Neural crest cell (in vitro differentiated cells): ENCODE measurements at regions not wholly inside any gene's neighbourhood (a gene's known extent, or its start where the extent isn't known, plus 50 kb on each side); places are given as distances from the start of the nearest gene placed in this dataset.
A peak's percentile ranks its signal among the peaks of the same experiment; 100 is the strongest.

ENCODE experiments used
- DNase-seq: peaks from one replicate; pipeline ENCODE4 v3.0.0; 2021; ENCODE audit warnings: low read depth, mixed read lengths, low spot score
- H3K27ac Mint-ChIP-seq: one replicate; pipeline ENCODE4 v1.8.0; 2021; ENCODE audit warnings: mild to moderate bottlenecking, mixed read lengths; ENCODE audit not compliant: unreplicated experiment
- H3K27me3 Mint-ChIP-seq: 2 replicates; pipeline ENCODE4 v1.8.0; 2021; ENCODE audit warnings: low read depth, mild to moderate bottlenecking, mixed read lengths
- H3K36me3 Mint-ChIP-seq: 2 replicates; pipeline ENCODE4 v1.8.0; 2021; ENCODE audit warnings: low read depth, mild to moderate bottlenecking, mixed read lengths
- H3K4me1 Mint-ChIP-seq: 2 replicates; pipeline ENCODE4 v1.8.0; 2021; ENCODE audit warnings: mixed read lengths
- H3K4me3 Mint-ChIP-seq: one replicate; pipeline ENCODE4 v1.8.0; 2021; ENCODE audit warnings: mild to moderate bottlenecking, mixed read lengths
- H3K9me3 Mint-ChIP-seq: 2 replicates; pipeline ENCODE4 v1.8.0; 2021; ENCODE audit warnings: mixed read lengths
- TF ChIP-seq, protein P1 (sequence below): fragments of 200-600 bp; sonication (generic); conservative IDR thresholded peaks from 2 replicates; pipeline ENCODE4 v1.5.0; 2021; ENCODE audit warnings: antibody characterized with exemption, mild to moderate bottlenecking

DNA sequence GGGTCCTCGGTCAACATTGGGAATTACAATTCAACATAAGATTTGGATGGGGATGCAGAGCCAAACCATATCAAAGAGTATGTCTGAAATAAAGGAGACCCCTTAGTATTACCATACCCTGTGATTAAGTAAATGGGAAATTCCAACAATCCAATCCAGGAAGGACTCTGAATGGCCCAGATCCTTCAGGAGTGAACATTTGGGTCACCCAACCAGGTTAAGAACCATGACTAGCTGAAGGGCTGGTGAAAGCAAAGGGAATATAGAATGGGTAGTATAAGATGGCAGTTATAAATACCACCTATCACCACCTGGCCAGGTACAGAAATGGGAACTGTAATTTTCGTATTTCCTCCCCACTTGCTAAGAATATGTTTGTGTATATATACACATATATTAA lies 114.4 kb upstream of the CCDC196 start:
- H3K36me3 Mint-ChIP-seq, result no peaks in the 10 kb centered on the region
- no peaks in the 10 kb centered on the region for H3K27me3 Mint-ChIP-seq
- DNase-seq, result no peak
- TF ChIP-seq, protein P1, sequence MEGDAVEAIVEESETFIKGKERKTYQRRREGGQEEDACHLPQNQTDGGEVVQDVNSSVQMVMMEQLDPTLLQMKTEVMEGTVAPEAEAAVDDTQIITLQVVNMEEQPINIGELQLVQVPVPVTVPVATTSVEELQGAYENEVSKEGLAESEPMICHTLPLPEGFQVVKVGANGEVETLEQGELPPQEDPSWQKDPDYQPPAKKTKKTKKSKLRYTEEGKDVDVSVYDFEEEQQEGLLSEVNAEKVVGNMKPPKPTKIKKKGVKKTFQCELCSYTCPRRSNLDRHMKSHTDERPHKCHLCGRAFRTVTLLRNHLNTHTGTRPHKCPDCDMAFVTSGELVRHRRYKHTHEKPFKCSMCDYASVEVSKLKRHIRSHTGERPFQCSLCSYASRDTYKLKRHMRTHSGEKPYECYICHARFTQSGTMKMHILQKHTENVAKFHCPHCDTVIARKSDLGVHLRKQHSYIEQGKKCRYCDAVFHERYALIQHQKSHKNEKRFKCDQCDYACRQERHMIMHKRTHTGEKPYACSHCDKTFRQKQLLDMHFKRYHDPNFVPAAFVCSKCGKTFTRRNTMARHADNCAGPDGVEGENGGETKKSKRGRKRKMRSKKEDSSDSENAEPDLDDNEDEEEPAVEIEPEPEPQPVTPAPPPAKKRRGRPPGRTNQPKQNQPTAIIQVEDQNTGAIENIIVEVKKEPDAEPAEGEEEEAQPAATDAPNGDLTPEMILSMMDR, result no peak
- H3K4me1 Mint-ChIP-seq, result peaks cover 34% of the 10 kb centered on the region
- no peak overlapping the region for H3K27ac Mint-ChIP-seq
- H3K9me3 Mint-ChIP-seq, result no peaks in the 10 kb centered on the region
- H3K4me3 Mint-ChIP-seq, result no peak overlapping the region

DNA sequence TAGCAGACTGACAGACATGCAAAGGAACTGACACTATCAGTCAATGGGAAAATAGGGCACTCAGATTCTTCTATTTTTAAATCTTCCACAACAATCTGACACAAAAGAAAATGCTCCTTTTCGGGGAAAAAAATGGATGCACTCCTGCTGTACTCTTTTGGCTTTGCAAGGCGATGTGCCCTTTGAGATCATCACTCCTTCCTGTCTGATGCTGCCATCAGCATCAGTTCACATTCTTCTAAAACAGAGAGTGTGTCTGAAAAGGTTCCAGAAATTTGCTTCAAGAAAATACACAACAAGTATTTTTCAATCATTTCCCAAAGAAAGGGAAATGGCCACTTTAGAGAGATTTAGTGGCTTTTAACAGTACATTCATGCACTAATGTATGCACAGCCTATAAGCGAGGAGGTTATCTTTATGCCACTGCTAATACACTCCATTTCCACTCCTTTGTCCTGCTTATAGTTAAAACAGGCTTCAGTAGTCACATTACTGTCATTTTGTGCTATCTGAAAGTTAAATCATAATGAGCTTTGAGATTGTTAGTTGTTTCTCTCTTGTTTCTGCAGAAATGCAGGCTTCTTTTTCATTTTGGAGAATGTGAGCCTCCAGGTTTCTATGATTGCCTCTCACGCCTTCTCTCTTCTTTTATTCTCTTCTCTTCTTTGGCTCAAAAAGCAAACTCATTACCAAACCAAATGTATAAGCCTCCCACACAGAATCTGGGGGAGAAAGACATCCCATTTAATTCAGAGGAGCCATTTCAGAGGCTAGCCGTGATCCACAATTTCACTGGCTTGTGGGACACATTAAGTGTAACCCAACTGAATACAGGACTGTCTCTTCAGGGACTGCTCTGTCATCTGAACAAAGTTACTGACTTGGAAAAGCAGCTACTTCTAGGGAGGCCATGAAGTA lies 110.9 kb upstream of the CCDC196 start:
- peaks cover 58% of the 10 kb centered on the region for H3K4me1 Mint-ChIP-seq
- peak overlapping the region; percentile 54 for H3K27ac Mint-ChIP-seq

DNA sequence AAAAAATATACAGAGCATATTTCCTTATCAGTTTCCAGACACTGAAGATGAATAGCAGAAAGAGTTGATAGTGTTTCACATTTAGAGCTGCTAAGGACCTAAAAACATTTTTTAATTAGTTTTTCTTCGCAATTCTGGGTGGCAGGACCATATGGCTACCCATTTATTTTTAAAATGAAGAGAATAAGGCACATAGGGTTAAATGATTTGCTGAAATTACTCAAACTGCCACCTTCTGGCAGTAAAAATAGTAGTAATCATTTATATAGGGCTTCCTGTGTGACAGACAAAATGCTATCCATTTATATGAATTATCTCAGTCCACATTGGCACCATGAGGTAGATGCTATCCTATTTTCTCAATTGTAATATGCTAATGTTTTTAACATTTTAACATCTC lies 108.6 kb upstream of the CCDC196 start:
- Mint-ChIP-seq H3K4me1 (peaks cover 73% of the 10 kb centered on the region), H3K27ac (no peak overlapping the region), H3K36me3 (no peaks in the 10 kb centered on the region), H3K27me3 (no peaks in the 10 kb centered on the region), H3K4me3 (no peak overlapping the region), H3K9me3 (no peaks in the 10 kb centered on the region)
- no peak for DNase-seq
- TF ChIP-seq, protein P1, result no peak

More for the DNA sequence above, 110.9 kb upstream of the CCDC196 start:
- no peak for DNase-seq
- Mint-ChIP-seq H3K27me3 (no peaks in the 10 kb centered on the region), H3K4me3 (peak overlapping the region; percentile 0), H3K9me3 (no peaks in the 10 kb centered on the region), H3K36me3 (no peaks in the 10 kb centered on the region)
- TF ChIP-seq, protein P1, result no peak

DNA sequence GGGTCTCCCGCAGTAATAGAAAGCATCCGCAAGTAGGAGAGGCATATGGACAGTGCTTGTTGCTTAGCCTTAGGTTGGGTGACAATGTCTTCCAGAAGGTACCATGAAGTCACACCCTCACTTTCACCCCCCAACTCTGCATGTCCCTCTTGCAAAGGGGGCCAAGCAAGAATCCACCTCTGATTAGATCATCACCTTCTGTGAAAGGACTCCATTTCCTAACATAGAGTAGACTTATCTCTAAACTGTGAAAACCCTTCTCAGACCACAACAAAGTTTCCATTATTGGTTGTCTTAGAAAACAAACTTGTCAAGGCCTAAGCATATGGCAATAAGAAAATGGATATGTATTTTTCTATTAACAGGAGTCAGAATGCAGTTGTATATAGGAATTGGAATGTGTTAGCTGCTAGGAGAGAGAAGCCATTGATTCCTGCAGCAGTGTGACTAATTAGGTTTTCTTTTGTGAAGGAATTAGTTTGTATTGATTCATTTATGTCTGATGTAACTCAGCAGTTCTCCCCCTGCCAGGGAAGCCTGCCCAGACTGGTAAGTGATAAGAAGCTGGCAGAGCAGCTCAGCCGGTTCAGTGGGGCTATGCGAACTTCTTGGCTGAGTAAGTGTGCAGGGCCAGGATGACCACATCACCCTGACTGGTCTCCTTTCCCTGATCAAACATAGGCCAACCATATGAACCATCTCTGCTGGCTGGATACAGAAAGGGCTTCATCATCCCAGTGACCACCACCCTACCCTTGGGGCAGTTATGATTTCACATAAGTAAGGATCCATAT lies 107.3 kb upstream of the CCDC196 start:
- Mint-ChIP-seq H3K36me3 (no peaks in the 10 kb centered on the region), H3K27ac (no peak overlapping the region), H3K4me1 (peaks cover 65% of the 10 kb centered on the region), H3K4me3 (no peak overlapping the region), H3K27me3 (no peaks in the 10 kb centered on the region), H3K9me3 (no peaks in the 10 kb centered on the region)
- TF ChIP-seq, protein P1, result no peak
- no peak for DNase-seq

DNA sequence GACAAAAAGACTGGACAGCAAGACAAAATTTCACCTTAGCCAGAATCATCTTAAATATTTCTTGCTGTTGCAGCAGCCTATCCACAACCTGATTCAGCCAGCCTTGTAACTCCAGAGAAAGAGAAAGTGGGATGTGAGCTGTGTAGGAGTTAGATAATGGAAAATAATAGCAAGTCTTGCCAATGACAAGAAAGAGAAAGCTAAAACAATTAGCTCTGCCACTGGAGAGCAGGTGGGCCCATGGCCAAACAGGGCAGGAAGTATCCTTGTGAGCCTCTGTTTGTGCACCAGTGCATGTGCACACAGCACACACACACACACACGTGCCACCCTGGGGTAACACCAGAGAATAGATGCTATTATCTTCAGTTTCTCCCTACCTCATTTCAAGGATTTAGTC lies 106.0 kb upstream of the CCDC196 start:
- H3K36me3 Mint-ChIP-seq, result no peaks in the 10 kb centered on the region
- no peak overlapping the region for H3K4me3 Mint-ChIP-seq
- no peak for DNase-seq
- H3K27ac Mint-ChIP-seq, result no peak overlapping the region
- H3K4me1 Mint-ChIP-seq, result peaks cover 53% of the 10 kb centered on the region
- H3K9me3 Mint-ChIP-seq, result no peaks in the 10 kb centered on the region
- no peaks in the 10 kb centered on the region for H3K27me3 Mint-ChIP-seq
- TF ChIP-seq, protein P1, result no peak
